Gastrocnemius medialis (tissue), 4 donors: ENCODE measurements at regions not wholly inside any gene's neighbourhood (a gene's known extent, or its start where the extent isn't known, plus 50 kb on each side); places are given as distances from the start of the nearest gene placed in this dataset.

Source experiments
- CTCF ChIP-seq, 5 experiments: fragments of 450-650 bp in 3 of 5; fragments of 200-600 bp in 2 of 5; sonication (generic) in 2 of 5; IDR thresholded peaks in 4 of 5; conservative IDR thresholded peaks in 1 of 5; 1 replicate in 4 of 5; 2 replicates in 1 of 5; pipeline ENCODE4 v1.5.1; 2016 to 2019; ENCODE audit warnings: antibody characterized with exemption in 5 of 5, mild to moderate bottlenecking in 3 of 5, moderate library complexity in 3 of 5
- POLR2A ChIP-seq, 2 donors: fragments of 450-650 bp; IDR thresholded peaks; one replicate each; pipeline ENCODE4 v1.6.1; 2017; ENCODE audit warnings: antibody characterized with exemption in 2 of 2, mild to moderate bottlenecking in 2 of 2, moderate library complexity in 2 of 2

- no peak for TF ChIP-seq CTCF (IDR thresholded peaks at IDR 0.05 in 4 of 5, conservative IDR thresholded peaks at IDR 0.05 in 1 of 5)
- no peak for TF ChIP-seq POLR2A (IDR thresholded peaks at IDR 0.05)
These were observed 110.5 kb upstream of the CAMK1G start for GRCh38 chr1:209473025-209473424.
